Mesenchymal stem cell (in vitro differentiated cells and primary cell): ENCODE measurements at regions not wholly inside any gene's neighbourhood (a gene's known extent, or its start where the extent isn't known, plus 50 kb on each side); places are given as distances from the start of the nearest gene placed in this dataset.

ENCODE experiments used
- DNase-seq: peaks from one replicate; pipeline ENCODE4 v3.0.0-alpha.2; 2013
- H2AFZ ChIP-seq: one replicate; pipeline ENCODE4 v1.6.1; 2013; ENCODE audit warnings: low read depth, mild to moderate bottlenecking, control low read depth, inconsistent platforms, low read length, moderate library complexity
- H2AK5ac ChIP-seq: 2 replicates; pipeline ENCODE4 v1.6.1; 2013; ENCODE audit warnings: low read length, moderate library complexity, mild to moderate bottlenecking, inconsistent platforms; ENCODE audit not compliant: severe bottlenecking
- H2BK120ac ChIP-seq: one replicate; pipeline ENCODE4 v1.6.1; 2013; ENCODE audit warnings: low read depth, mild to moderate bottlenecking, inconsistent platforms, low read length, moderate library complexity
- H2BK12ac ChIP-seq, 2 experiments: one replicate each; pipeline ENCODE4 v1.6.1; 2013; ENCODE audit warnings: inconsistent platforms in 2 of 2, low read length in 2 of 2, mild to moderate bottlenecking in 2 of 2, moderate library complexity in 2 of 2, control low read depth in 1 of 2
- H2BK15ac ChIP-seq: one replicate; pipeline ENCODE4 v1.6.1; 2013; ENCODE audit warnings: mild to moderate bottlenecking, low read depth, inconsistent platforms; ENCODE audit not compliant: poor library complexity, severe bottlenecking
- H2BK5ac ChIP-seq: 2 replicates; pipeline ENCODE4 v1.6.1; 2013; ENCODE audit warnings: low read depth, mild to moderate bottlenecking, low read length, control low read depth, inconsistent platforms; ENCODE audit not compliant: poor library complexity, severe bottlenecking
- H3K14ac ChIP-seq, 2 experiments: one replicate each; pipeline ENCODE4 v1.6.1; 2013; ENCODE audit warnings: inconsistent platforms in 2 of 2, low read length in 2 of 2, control low read depth in 1 of 2, mild to moderate bottlenecking in 1 of 2, moderate library complexity in 1 of 2
- H3K18ac ChIP-seq, 2 experiments: one replicate each; pipeline ENCODE4 v1.6.1; 2013; ENCODE audit warnings: inconsistent platforms in 2 of 2, low read length in 2 of 2, control low read depth in 1 of 2, low read depth in 1 of 2, mild to moderate bottlenecking in 1 of 2
- H3K23ac ChIP-seq, 2 experiments: one replicate each; pipeline ENCODE4 v1.6.1; 2013; ENCODE audit warnings: inconsistent platforms in 2 of 2, low read length in 2 of 2, mild to moderate bottlenecking in 2 of 2, moderate library complexity in 2 of 2, control low read depth in 1 of 2
- H3K27ac ChIP-seq: 2 replicates; pipeline ENCODE4 v1.5.1; 2013; ENCODE audit warnings: mild to moderate bottlenecking, moderate library complexity, low read length, control low read depth, inconsistent platforms; ENCODE audit not compliant: poor library complexity, severe bottlenecking
- H3K27me3 ChIP-seq, 2 experiments: 2 replicates each; pipeline versions ENCODE4 v1.6.1 to v1.7.0; 2013; ENCODE audit warnings: low read length in 2 of 2, mild to moderate bottlenecking in 2 of 2, moderate library complexity in 2 of 2, control low read depth in 1 of 2, inconsistent platforms in 1 of 2; ENCODE audit not compliant: control insufficient read depth in 1 of 2, insufficient read depth in 1 of 2
- H3K36me3 ChIP-seq, 2 experiments: 2 replicates each; pipeline versions ENCODE4 v1.6.1 to v1.7.0; 2013; ENCODE audit warnings: low read length in 2 of 2, control low read depth in 1 of 2, inconsistent platforms in 1 of 2, low read depth in 1 of 2, mild to moderate bottlenecking in 1 of 2; ENCODE audit not compliant: insufficient read depth in 2 of 2, control insufficient read depth in 1 of 2
- H3K4ac ChIP-seq, 2 experiments: one replicate each; pipeline ENCODE4 v1.6.1; 2013; ENCODE audit warnings: inconsistent platforms in 2 of 2, low read length in 2 of 2, mild to moderate bottlenecking in 2 of 2, moderate library complexity in 2 of 2, control low read depth in 1 of 2, low read depth in 1 of 2
- H3K4me1 ChIP-seq: 2 replicates; pipeline ENCODE4 v1.6.1; 2013; ENCODE audit warnings: low read depth, low read length, control low read depth; ENCODE audit not compliant: control insufficient read depth, insufficient read depth
- H3K4me2 ChIP-seq: 2 replicates; pipeline ENCODE4 v1.6.1; 2013; ENCODE audit warnings: low read length, mild to moderate bottlenecking, inconsistent platforms; ENCODE audit not compliant: poor library complexity, severe bottlenecking
- H3K4me3 ChIP-seq, 2 experiments: 2 replicates each; pipeline versions ENCODE4 v1.5.1 to v1.7.0; 2013; ENCODE audit warnings: low read length in 2 of 2, mild to moderate bottlenecking in 2 of 2, control low read depth in 1 of 2, low read depth in 1 of 2; ENCODE audit not compliant: insufficient read depth in 1 of 2
- H3K79me1 ChIP-seq: replicated peaks from 2 replicates; pipeline ENCODE4 v1.6.1; 2013; ENCODE audit warnings: mild to moderate bottlenecking, control low read depth, low read length, inconsistent platforms; ENCODE audit not compliant: poor library complexity, severe bottlenecking
- H3K9ac ChIP-seq: 2 replicates; pipeline ENCODE4 v1.7.0; 2013; ENCODE audit warnings: mild to moderate bottlenecking, low read length, moderate library complexity
- H3K9me3 ChIP-seq: 2 replicates; pipeline ENCODE4 v1.7.0; 2013; ENCODE audit warnings: mild to moderate bottlenecking, low read length; ENCODE audit not compliant: control insufficient read depth
- H4K8ac ChIP-seq: one replicate; pipeline ENCODE4 v1.6.1; 2013; ENCODE audit warnings: inconsistent platforms, mild to moderate bottlenecking, low read length, moderate library complexity
- H4K91ac ChIP-seq: one replicate; pipeline ENCODE4 v1.6.1; 2013; ENCODE audit warnings: mild to moderate bottlenecking, low read length, inconsistent platforms
- WGBS: methylation state at CpG from one replicate; pipeline ENCODE4 v1.1.7; 2013; ENCODE audit warnings: mixed read lengths; 5-methylcytosine and 5-hydroxymethylcytosine counted together

DNA sequence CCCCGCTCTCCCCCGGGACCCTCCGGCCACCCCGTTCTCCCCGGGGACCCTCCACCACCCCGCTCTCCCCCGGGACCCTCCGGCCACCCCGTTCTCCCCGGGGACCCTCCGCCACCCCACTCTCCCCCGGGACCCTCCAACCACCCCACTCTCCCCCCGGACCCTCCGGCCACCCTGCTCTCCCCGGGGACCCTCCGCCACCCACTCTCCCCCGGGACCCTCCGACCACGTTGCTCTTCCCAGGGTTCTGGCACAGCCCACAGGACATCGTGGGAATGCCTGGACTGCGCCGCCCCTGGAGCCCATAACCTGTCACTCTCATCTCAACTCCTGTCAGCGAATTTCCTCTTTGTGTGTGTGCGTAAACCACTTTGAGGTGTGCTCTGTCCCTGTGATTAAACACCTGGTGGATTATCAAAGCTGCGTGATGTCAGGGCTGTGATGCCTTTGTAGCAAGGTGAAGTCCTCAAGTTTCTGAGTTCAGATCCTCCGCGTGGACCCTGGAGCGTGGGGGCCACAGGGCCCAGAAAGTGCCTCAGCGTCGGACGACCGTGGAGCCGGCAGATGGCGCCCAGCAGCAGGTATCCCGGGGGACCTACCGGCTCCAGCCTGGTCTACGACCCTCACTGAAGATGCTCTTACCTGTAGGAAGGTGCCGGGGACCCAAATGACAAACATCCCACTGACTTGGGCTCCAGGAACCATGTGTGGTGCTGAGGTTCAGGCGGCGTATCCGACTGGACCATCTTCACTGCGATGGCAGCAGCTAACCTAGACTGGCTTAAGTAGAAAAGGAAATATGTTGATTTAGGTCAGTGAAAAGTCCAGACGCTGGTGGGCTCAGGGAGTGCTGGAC, 63.2 kb upstream of the GALNT9 start:
- no peak overlapping the region for H2AFZ ChIP-seq
- H3K79me1 ChIP-seq, result no peaks in the 10 kb centered on the region
- no peak overlapping the region for H3K4ac ChIP-seq
- H4K8ac ChIP-seq, result no peak overlapping the region
- no peak overlapping the region for H3K4me2 ChIP-seq
- H3K4me3 ChIP-seq, result no peak overlapping the region
- H3K23ac ChIP-seq, result no peak overlapping the region
- H2AK5ac ChIP-seq, result no peak overlapping the region
- H3K9ac ChIP-seq, result no peak overlapping the region
- H2BK120ac ChIP-seq, result no peak overlapping the region
- H3K36me3 ChIP-seq, result no peaks in the 10 kb centered on the region
- no peaks in the 10 kb centered on the region for H3K9me3 ChIP-seq
- no peak overlapping the region for H3K14ac ChIP-seq
- WGBS, result 85% methylated on average over 35 of the region's 43 CpGs
- H2BK5ac ChIP-seq, result no peak overlapping the region
- H2BK12ac ChIP-seq, result no peak overlapping the region
- H2BK15ac ChIP-seq, result no peak overlapping the region
- H3K18ac ChIP-seq, result no peak overlapping the region
- H3K27me3 ChIP-seq, result peaks cover 11 to 52% of the 10 kb centered on the region in 2 experiments
- no peak overlapping the region for H4K91ac ChIP-seq
- no peak overlapping the region for H3K27ac ChIP-seq
- no peak for DNase-seq
- no peaks in the 10 kb centered on the region for H3K4me1 ChIP-seq

DNA sequence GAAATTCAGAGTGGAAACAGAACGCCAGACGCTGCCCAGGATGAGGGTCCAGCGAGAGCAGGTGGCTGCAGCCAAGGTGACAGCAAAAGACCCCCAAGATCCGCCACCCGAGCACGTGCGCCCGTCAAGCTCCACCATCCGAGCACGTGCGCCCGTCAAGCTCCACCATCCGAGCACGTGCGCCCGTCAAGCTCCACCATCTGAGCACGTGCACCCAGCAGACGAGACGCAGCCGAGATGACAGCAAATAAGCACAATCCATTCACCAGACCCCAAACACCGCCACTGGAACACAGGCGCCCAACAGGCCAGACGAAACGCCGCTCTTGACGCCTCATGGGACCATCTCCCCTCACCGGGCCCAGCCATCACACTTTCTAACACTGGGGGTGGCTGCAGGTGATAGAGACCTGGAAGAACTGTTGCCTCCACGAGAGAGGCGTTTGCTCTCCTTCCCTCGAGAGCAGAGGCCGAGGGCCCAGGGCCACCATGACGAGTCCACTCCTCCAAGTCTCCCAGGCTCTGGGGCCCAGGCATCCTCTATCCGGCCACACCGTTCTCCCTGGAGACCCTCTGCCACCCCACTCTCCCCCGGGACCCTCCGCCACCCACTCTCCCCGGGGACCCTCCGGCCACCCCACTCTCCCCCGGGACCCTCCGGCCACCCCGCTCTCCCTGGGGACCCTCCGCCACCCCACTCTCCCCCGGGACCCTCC, 62.1 kb upstream of the GALNT9 start:
- Histone ChIP-seq H3K14ac (no peak overlapping the region), H3K18ac (no peak overlapping the region), H3K4me1 (no peaks in the 10 kb centered on the region), H2AK5ac (no peak overlapping the region), H4K8ac (peak overlapping the region; percentile 29), H3K4ac (no peak overlapping the region), H2AFZ (no peak overlapping the region), H3K27me3 (peaks cover 11 to 54% of the 10 kb centered on the region in 2 experiments), H2BK5ac (no peak overlapping the region), H4K91ac (no peak overlapping the region), H3K9ac (no peak overlapping the region), H3K9me3 (no peaks in the 10 kb centered on the region), H3K36me3 (no peaks in the 10 kb centered on the region), H2BK120ac (no peak overlapping the region), H2BK15ac (no peak overlapping the region), H3K27ac (no peak overlapping the region), H2BK12ac (no peak overlapping the region), H3K4me3 (no peak overlapping the region), H3K4me2 (no peak overlapping the region), H3K23ac (no peak overlapping the region), H3K79me1 (no peaks in the 10 kb centered on the region)
- WGBS, result 94% methylated on average over 36 of the region's 43 CpGs
- no peak for DNase-seq

DNA sequence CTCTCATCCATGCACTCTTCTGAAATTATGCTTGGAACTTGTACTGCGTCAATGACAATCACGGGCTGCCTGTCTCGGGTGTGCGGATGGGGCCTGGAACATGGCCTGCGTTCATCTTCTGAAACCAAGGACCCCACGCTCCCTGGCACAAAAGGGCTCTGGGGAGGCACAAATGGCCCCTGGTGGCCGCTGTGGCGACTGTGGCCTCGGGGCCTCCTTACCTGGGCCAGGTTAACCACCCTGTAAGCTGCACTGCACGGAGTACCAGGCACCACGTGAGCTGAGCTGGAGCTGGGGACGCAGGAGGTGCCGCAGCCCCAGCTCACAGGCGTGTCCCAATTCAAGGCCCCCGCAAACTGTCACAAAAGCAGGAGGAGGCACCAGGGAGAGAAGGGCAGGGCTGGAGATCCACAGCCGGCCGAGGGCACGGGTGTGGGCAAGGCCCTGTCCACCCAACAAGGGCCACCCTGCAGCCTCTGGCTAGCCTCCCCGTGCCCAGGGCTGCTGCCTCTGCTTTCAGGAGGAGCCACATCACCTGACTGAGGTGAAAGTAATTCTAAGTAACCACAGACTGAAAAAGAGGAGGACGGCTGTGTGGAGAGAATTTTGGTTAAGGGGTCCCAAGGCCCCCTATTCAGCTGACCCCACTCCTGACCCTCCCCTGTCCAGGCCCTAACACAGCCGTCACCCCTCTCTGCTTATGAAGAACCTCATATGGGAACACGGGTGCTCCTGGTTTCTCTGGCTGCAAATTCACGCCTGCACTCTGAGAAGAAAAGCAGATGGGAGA, 61.1 kb upstream of the GALNT9 start:
- H3K79me1 ChIP-seq, result no peaks in the 10 kb centered on the region
- no peak overlapping the region for H3K4me2 ChIP-seq
- H3K4me1 ChIP-seq, result no peaks in the 10 kb centered on the region
- H2BK120ac ChIP-seq, result no peak overlapping the region
- H2AK5ac ChIP-seq, result no peak overlapping the region
- H2BK15ac ChIP-seq, result no peak overlapping the region
- no peak overlapping the region for H4K8ac ChIP-seq
- H2AFZ ChIP-seq, result no peak overlapping the region
- WGBS, result 81% methylated on average over 22 of the region's 23 CpGs
- no peak overlapping the region for H3K4me3 ChIP-seq
- no peaks in the 10 kb centered on the region for H3K9me3 ChIP-seq
- no peak overlapping the region for H3K27ac ChIP-seq
- no peak overlapping the region for H3K9ac ChIP-seq
- DNase-seq, result no peak
- H3K4ac ChIP-seq, result no peak overlapping the region
- H4K91ac ChIP-seq, result no peak overlapping the region
- no peak overlapping the region for H2BK5ac ChIP-seq
- H2BK12ac ChIP-seq, result no peak overlapping the region
- no peak overlapping the region for H3K23ac ChIP-seq
- H3K14ac ChIP-seq, result no peak overlapping the region
- H3K36me3 ChIP-seq, result no peaks in the 10 kb centered on the region
- no peak overlapping the region for H3K18ac ChIP-seq
- peaks cover 17 to 54% of the 10 kb centered on the region in 2 experiments for H3K27me3 ChIP-seq
